ENCODE measurements at regions not wholly inside any gene's neighbourhood (a gene's known extent, or its start where the extent isn't known, plus 50 kb on each side); places are given as distances from the start of the nearest gene placed in this dataset.

DNA sequence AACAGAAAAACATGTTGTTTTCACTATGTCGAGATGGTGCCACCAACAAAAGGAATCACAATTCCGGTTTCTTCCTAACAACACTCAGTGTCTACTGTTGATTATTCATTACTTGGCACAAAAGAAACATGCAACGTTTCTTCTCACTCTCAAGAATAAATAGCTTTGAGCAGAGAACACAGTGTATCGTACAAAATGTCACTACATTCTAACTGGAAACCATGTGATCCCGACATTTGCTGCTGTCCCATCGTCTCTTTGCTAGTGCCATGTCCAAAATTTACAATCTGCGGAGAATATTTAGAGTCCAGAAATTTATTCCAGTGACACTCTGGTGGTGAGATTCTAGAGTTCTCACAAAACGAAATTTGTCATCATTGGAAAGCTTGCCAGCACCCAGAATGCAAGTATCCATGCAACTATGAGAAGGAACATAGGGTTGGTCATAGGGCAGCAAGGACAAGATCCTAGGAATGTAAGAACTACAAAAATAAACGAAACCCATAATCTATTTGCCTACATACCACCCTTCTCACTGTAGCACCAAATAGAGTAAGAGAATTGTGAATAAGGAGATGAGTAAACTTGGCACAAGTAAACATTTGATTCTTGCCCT, 505.1 kb downstream of the LTN1 start:
- Histone ChIP-seq H2AFZ (ENCODE audit: insufficient read depth, low read depth, low read length, poor library complexity, severe bottlenecking) (no peak overlapping the region), H3K4me2 (replicated peaks; ENCODE audit: low read depth, low read length, poor library complexity, severe bottlenecking) (no peak overlapping the region), H3K27ac (ENCODE audit: low read length in 2 of 2) (no peak overlapping the region), H4K20me1 (ENCODE audit: control insufficient read depth, insufficient read depth, low read length, poor library complexity, severe bottlenecking) (no peaks in the 10 kb centered on the region), H3K9ac (ENCODE audit: low read length) (no peak overlapping the region), H3K79me2 (ENCODE audit: control insufficient read depth, insufficient read depth, low read length) (no peaks in the 10 kb centered on the region), H3K27me3 (replicated peaks in 1 of 4; ENCODE audit: control extremely low read depth in 1 of 4, control insufficient read depth in 3 of 4, insufficient read depth in 4 of 4, low read length in 3 of 4) (no peaks in the 10 kb centered on the region), H3K36me3 (replicated peaks in 1 of 2; ENCODE audit: control extremely low read depth in 1 of 2, control insufficient read depth in 1 of 2, extremely low read depth in 1 of 2, insufficient read depth in 2 of 2, low read length in 1 of 2) (no peaks in the 10 kb centered on the region), H3K4me3 (ENCODE audit: control extremely low read depth in 1 of 5, extremely low read depth in 1 of 5, insufficient read depth in 1 of 5, low read depth in 2 of 5, low read length in 4 of 5) (no peak overlapping the region), H3K9me3 (ENCODE audit: control extremely low read depth in 1 of 3, control insufficient read depth in 2 of 3, insufficient read depth in 1 of 3, low read length in 2 of 3) (no peaks in the 10 kb centered on the region), H3K4me1 (ENCODE audit: control insufficient read depth in 2 of 2, insufficient read depth in 2 of 2, low read length in 2 of 2) (no peaks in the 10 kb centered on the region)
- H3K27ac Mint-ChIP-seq = no peak overlapping the region
- no peaks in the 10 kb centered on the region for H3K9me3 Mint-ChIP-seq (ENCODE audit: insufficient read depth)
- H3K27me3 Mint-ChIP-seq = no peaks in the 10 kb centered on the region
- WGBS (ENCODE audit: insufficient coverage) = 86% methylated on average over 7 of the region's 9 CpGs
- no peak for DNase-seq
- H3K4me1 Mint-ChIP-seq = no peaks in the 10 kb centered on the region
- intact Hi-C loops (cut with micrococcal nuclease) = no loop called here
- H3K4me3 Mint-ChIP-seq = no peak overlapping the region
- ChIA-PET POLR2A (no interaction called here), CTCF (no interaction called here)
- TF ChIP-seq, protein P1, sequence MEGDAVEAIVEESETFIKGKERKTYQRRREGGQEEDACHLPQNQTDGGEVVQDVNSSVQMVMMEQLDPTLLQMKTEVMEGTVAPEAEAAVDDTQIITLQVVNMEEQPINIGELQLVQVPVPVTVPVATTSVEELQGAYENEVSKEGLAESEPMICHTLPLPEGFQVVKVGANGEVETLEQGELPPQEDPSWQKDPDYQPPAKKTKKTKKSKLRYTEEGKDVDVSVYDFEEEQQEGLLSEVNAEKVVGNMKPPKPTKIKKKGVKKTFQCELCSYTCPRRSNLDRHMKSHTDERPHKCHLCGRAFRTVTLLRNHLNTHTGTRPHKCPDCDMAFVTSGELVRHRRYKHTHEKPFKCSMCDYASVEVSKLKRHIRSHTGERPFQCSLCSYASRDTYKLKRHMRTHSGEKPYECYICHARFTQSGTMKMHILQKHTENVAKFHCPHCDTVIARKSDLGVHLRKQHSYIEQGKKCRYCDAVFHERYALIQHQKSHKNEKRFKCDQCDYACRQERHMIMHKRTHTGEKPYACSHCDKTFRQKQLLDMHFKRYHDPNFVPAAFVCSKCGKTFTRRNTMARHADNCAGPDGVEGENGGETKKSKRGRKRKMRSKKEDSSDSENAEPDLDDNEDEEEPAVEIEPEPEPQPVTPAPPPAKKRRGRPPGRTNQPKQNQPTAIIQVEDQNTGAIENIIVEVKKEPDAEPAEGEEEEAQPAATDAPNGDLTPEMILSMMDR (IDR thresholded peaks at IDR 0.05) = no peak
- TF ChIP-seq EZH2 (IDR thresholded peaks at IDR 0.05; ENCODE audit: borderline replicate concordance, insufficient read depth, low read depth, low read length, poor library complexity, severe bottlenecking) = no peak
- no peak for ATAC-seq (ENCODE audit: low read depth)

DNA sequence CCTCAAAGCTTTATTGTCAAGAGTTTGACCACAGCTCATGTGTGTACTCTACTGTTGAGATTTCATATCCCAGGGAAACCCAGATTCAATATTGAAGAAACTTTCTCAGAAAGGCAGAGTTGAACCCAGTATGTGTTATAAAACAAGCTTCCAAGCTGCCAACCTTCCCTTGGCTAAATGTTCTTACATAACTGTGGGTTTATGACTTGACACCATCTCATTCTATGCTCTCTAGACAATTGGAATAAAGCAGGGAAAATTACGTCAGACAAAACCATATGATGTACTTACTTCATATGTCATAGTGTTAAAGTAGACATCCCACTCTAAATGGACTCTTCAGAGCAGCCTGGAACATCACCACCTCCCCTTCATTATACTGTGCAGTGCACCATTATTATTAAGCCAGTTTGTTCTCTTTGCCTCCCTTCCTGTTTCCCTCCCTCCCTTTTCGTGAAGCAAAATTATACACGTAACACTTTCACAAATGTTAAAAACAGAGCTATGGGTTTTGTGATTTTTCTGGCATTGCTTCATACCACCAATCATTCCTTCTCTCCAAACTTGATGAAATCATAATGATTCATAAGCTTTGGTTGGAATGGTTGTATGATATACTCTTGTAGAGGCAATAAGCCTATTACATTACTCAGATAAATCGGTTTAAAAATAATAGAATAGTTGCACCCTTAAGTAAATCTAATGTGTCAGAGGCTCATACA, 507.2 kb downstream of the LTN1 start:
- Histone ChIP-seq H3K4me3 (ENCODE audit: control extremely low read depth in 1 of 5, extremely low read depth in 1 of 5, insufficient read depth in 1 of 5, low read depth in 2 of 5, low read length in 4 of 5) (no peak overlapping the region), H3K27me3 (replicated peaks in 1 of 4; ENCODE audit: control extremely low read depth in 1 of 4, control insufficient read depth in 3 of 4, insufficient read depth in 4 of 4, low read length in 3 of 4) (no peaks in the 10 kb centered on the region), H3K9ac (ENCODE audit: low read length) (no peak overlapping the region), H3K4me2 (replicated peaks; ENCODE audit: low read depth, low read length, poor library complexity, severe bottlenecking) (no peak overlapping the region), H3K79me2 (ENCODE audit: control insufficient read depth, insufficient read depth, low read length) (no peaks in the 10 kb centered on the region), H3K4me1 (ENCODE audit: control insufficient read depth in 2 of 2, insufficient read depth in 2 of 2, low read length in 2 of 2) (no peaks in the 10 kb centered on the region), H3K36me3 (replicated peaks in 1 of 2; ENCODE audit: control extremely low read depth in 1 of 2, control insufficient read depth in 1 of 2, extremely low read depth in 1 of 2, insufficient read depth in 2 of 2, low read length in 1 of 2) (no peaks in the 10 kb centered on the region), H2AFZ (ENCODE audit: insufficient read depth, low read depth, low read length, poor library complexity, severe bottlenecking) (no peak overlapping the region), H3K9me3 (ENCODE audit: control extremely low read depth in 1 of 3, control insufficient read depth in 2 of 3, insufficient read depth in 1 of 3, low read length in 2 of 3) (peaks cover 0 to 1% (median 0%) of the 10 kb centered on the region in 3 donors), H3K27ac (ENCODE audit: low read length in 2 of 2) (no peak overlapping the region), H4K20me1 (ENCODE audit: control insufficient read depth, insufficient read depth, low read length, poor library complexity, severe bottlenecking) (no peaks in the 10 kb centered on the region)
- Mint-ChIP-seq H3K9me3 (ENCODE audit: insufficient read depth) (no peaks in the 10 kb centered on the region), H3K27ac (no peak overlapping the region), H3K4me3 (no peak overlapping the region), H3K4me1 (peaks cover 3% of the 10 kb centered on the region), H3K27me3 (no peaks in the 10 kb centered on the region)
- DNase-seq = no peak
- ChIA-PET CTCF (no interaction called here), POLR2A (no interaction called here)
- intact Hi-C loops (cut with micrococcal nuclease) = no loop called here
- TF ChIP-seq, protein P1 (IDR thresholded peaks at IDR 0.05) = no peak
- no peak for TF ChIP-seq EZH2 (IDR thresholded peaks at IDR 0.05; ENCODE audit: borderline replicate concordance, insufficient read depth, low read depth, low read length, poor library complexity, severe bottlenecking)
- no peak for ATAC-seq (ENCODE audit: low read depth)
- no CpG with 5 or more reads among the region's 4 CpGs for whole genome bisulfite sequencing (ENCODE audit: insufficient coverage)
